Suprapubic skin (tissue), 4 donors: ENCODE measurements at regions not wholly inside any gene's neighbourhood (a gene's known extent, or its start where the extent isn't known, plus 50 kb on each side); places are given as distances from the start of the nearest gene placed in this dataset.

Source experiments
- CTCF ChIP-seq, 2 donors: fragments of 200-600 bp in 1 of 2; fragments of 450-650 bp in 1 of 2; sonication (generic) in 1 of 2; IDR thresholded peaks; one replicate each; pipeline ENCODE4 v1.5.1; 2016 to 2019; ENCODE audit warnings: antibody characterized with exemption in 2 of 2, mild to moderate bottlenecking in 1 of 2, moderate library complexity in 1 of 2
- POLR2A ChIP-seq, 2 donors: fragments of 450-650 bp; IDR thresholded peaks; one replicate each; pipeline ENCODE4 v1.6.1; 2017; ENCODE audit warnings: antibody characterized with exemption in 2 of 2, mild to moderate bottlenecking in 2 of 2, moderate library complexity in 2 of 2
- POLR2AphosphoS5 ChIP-seq, 3 donors: sonication (generic); formaldehyde crosslinking; IDR thresholded peaks; one replicate each; pipeline ENCODE4 v1.6.1; 2017; ENCODE audit warnings: antibody characterized with exemption in 3 of 3

DNA sequence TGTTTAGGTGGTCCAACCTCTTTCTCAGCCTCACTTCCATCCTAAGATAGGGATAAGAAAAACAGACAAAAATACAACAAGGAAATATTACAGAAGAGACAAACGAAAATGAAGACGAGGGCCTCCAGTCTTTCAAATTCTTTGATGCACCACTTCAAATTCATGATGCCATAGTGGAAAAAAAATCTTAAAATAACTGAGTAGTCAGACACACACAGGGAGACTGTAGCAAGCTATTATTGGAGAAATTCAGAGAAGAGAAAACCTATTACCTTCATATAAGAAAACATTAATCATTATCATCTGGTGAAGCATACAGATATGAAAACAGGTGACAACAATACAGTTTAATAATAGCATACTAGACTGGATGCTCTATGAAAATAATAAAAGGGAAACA, 548.2 kb downstream of the KCTD12 start:
- no peak for TF ChIP-seq CTCF (IDR thresholded peaks at IDR 0.05)
- TF ChIP-seq POLR2A (IDR thresholded peaks at IDR 0.05) = no peak
- no peak for TF ChIP-seq POLR2AphosphoS5 (IDR thresholded peaks at IDR 0.05)
